Thyroid gland (tissue), 4 donors: ENCODE measurements at regions not wholly inside any gene's neighbourhood (a gene's known extent, or its start where the extent isn't known, plus 50 kb on each side); places are given as distances from the start of the nearest gene placed in this dataset.

Experiments
- DNase-seq, 2 donors: peaks; one replicate each; pipeline ENCODE4 v3.0.0-alpha.2; 2019
- H3K27ac ChIP-seq, 3 donors: fragments of 200-600 bp; sonication (generic); 1 replicate in 2 of 3; 2 replicates in 1 of 3; pipeline ENCODE4 v1.5.1; 2016 to 2019; ENCODE audit warnings: mild to moderate bottlenecking in 1 of 3, moderate library complexity in 1 of 3
- H3K27me3 ChIP-seq: fragments of 200-600 bp; sonication (generic); one replicate; pipeline ENCODE4 v1.5.1; 2019
- H3K36me3 ChIP-seq, 2 donors: fragments of 200-600 bp; sonication (generic); one replicate each; pipeline ENCODE4 v1.5.1; 2016 to 2019
- H3K4me1 ChIP-seq, 2 donors: fragments of 200-600 bp; sonication (generic); one replicate each; pipeline ENCODE4 v1.5.1; 2017 to 2019
- H3K4me3 ChIP-seq, 3 donors: fragments of 200-600 bp; sonication (generic); replicated peaks in 1 of 3; 1 replicate in 2 of 3; 2 replicates in 1 of 3; pipeline ENCODE4 v1.5.1; 2016; ENCODE audit warnings: mild to moderate bottlenecking in 1 of 3
- H3K9me3 ChIP-seq: fragments of 200-600 bp; sonication (generic); one replicate; pipeline ENCODE4 v1.5.1; 2017
- CTCF ChIP-seq, 6 experiments: fragments of 200-600 bp in 3 of 6; fragments of 450-650 bp in 3 of 6; sonication (generic) in 3 of 6; IDR thresholded peaks; one replicate each; pipeline ENCODE4 v1.5.1; 2016 to 2019; ENCODE audit warnings: antibody characterized with exemption in 6 of 6, mild to moderate bottlenecking in 2 of 6, inconsistent platforms in 1 of 6, moderate library complexity in 1 of 6
- POLR2A ChIP-seq, 2 donors: fragments of 450-650 bp; IDR thresholded peaks; one replicate each; pipeline ENCODE4 v1.6.1; 2017; ENCODE audit warnings: antibody characterized with exemption in 2 of 2, mild to moderate bottlenecking in 2 of 2, moderate library complexity in 1 of 2
- WGBS, 2 donors: methylation state at CpG; one replicate each; pipeline ENCODE4 v1.1.5; 2017; 5-methylcytosine and 5-hydroxymethylcytosine counted together
- intact Hi-C: fragments of 100-400 bp; cut with DNase I; formaldehyde crosslinking; loops from one replicate; pipeline ENCODE4 v1.15.1; 2023

GRCh38 chr1:170318141-170318540 lies 172.4 kb downstream of the NTMT2 start:
- WGBS, 2 donors: 80 to 83% methylated on average over 1 of the region's 1 CpG
- intact Hi-C loops: no loop called here
- TF ChIP-seq CTCF (IDR thresholded peaks at IDR 0.05) (no peak), POLR2A (IDR thresholded peaks at IDR 0.05) (no peak)
- no peaks in the 10 kb centered on the region for H3K4me1 ChIP-seq
- no peaks in the 10 kb centered on the region for H3K27me3 ChIP-seq
- DNase-seq: no peak
- H3K9me3 ChIP-seq: no peaks in the 10 kb centered on the region
- H3K4me3 ChIP-seq: no peak overlapping the region
- H3K27ac ChIP-seq: no peak overlapping the region
- no peaks in the 10 kb centered on the region for H3K36me3 ChIP-seq

- no peak overlapping the region for H3K4me3 ChIP-seq
- no peak overlapping the region for H3K27ac ChIP-seq
- intact Hi-C loops: no loop called here
- no peak for DNase-seq
- H3K36me3 ChIP-seq: no peaks in the 10 kb centered on the region
- no peaks in the 10 kb centered on the region for H3K27me3 ChIP-seq
- no peaks in the 10 kb centered on the region for H3K4me1 ChIP-seq
- no peak for TF ChIP-seq POLR2A (IDR thresholded peaks at IDR 0.05)
- no peak for TF ChIP-seq CTCF (IDR thresholded peaks at IDR 0.05)
- no peaks in the 10 kb centered on the region for H3K9me3 ChIP-seq
Observed at GRCh38 chr1:170318736-170319135, 173.0 kb downstream of the NTMT2 start.

GRCh38 chr1:170321113-170321512 lies 175.4 kb downstream of the NTMT2 start:
- Histone ChIP-seq H3K27me3 (no peaks in the 10 kb centered on the region), H3K27ac (no peak overlapping the region), H3K4me3 (no peak overlapping the region), H3K36me3 (no peaks in the 10 kb centered on the region), H3K9me3 (no peaks in the 10 kb centered on the region), H3K4me1 (no peaks in the 10 kb centered on the region)
- TF ChIP-seq POLR2A (IDR thresholded peaks at IDR 0.05) (no peak), CTCF (IDR thresholded peaks at IDR 0.05) (no peak)
- intact Hi-C loops: no loop called here
- DNase-seq: no peak
- 78 to 92% methylated on average over 6 of the region's 6 CpGs for WGBS, 2 donors

GRCh38 chr1:170326186-170326585 lies 180.4 kb downstream of the NTMT2 start:
- 91 to 92% methylated on average over 1 of the region's 1 CpG for WGBS, 2 donors
- Histone ChIP-seq H3K4me3 (no peak overlapping the region), H3K9me3 (no peaks in the 10 kb centered on the region), H3K27me3 (no peaks in the 10 kb centered on the region), H3K27ac (no peak overlapping the region), H3K36me3 (no peaks in the 10 kb centered on the region), H3K4me1 (no peaks in the 10 kb centered on the region)
- no peak for TF ChIP-seq CTCF (IDR thresholded peaks at IDR 0.05)
- TF ChIP-seq POLR2A (IDR thresholded peaks at IDR 0.05): no peak
- DNase-seq: no peak
- intact Hi-C loops: no loop called here

- no peak for DNase-seq
- H3K27ac ChIP-seq: no peak overlapping the region
- intact Hi-C loops: no loop called here
- no peaks in the 10 kb centered on the region for H3K36me3 ChIP-seq
- TF ChIP-seq CTCF (IDR thresholded peaks at IDR 0.05) (no peak), POLR2A (IDR thresholded peaks at IDR 0.05) (no peak)
- no peaks in the 10 kb centered on the region for H3K9me3 ChIP-seq
- H3K4me3 ChIP-seq: no peak overlapping the region
- H3K4me1 ChIP-seq: no peaks in the 10 kb centered on the region
- H3K27me3 ChIP-seq: no peaks in the 10 kb centered on the region
Observed at GRCh38 chr1:170332801-170333200, 187.0 kb downstream of the NTMT2 start.
